Astrocyte (in vitro differentiated cells and primary cell): ENCODE measurements at regions not wholly inside any gene's neighbourhood (a gene's known extent, or its start where the extent isn't known, plus 50 kb on each side); places are given as distances from the start of the nearest gene placed in this dataset.

ENCODE experiments used
- DNase-seq: peaks from one replicate; pipeline ENCODE4 v3.0.0-alpha.2; 2010; ENCODE audit warnings: low read depth
- FAIRE-seq: peaks from 2 replicates; lab custom pipeline; 2011; peaks lifted over from hg19 to GRCh38; lab: Jason Lieb, UNC
- H2AFZ ChIP-seq: 2 replicates; pipeline ENCODE4 v1.6.0; 2012; ENCODE audit warnings: low read depth, low read length, inconsistent platforms
- H3K27ac ChIP-seq: 2 replicates; pipeline ENCODE4 v1.5.1; 2011; ENCODE audit warnings: low read depth, low read length, inconsistent platforms
- H3K27me3 ChIP-seq: 2 replicates; pipeline ENCODE4 v1.6.0; 2011; ENCODE audit warnings: low read length, inconsistent platforms; ENCODE audit not compliant: insufficient read depth
- H3K36me3 ChIP-seq: 2 replicates; pipeline ENCODE4 v1.5.1; 2011; ENCODE audit warnings: low read length, inconsistent platforms; ENCODE audit not compliant: insufficient read depth
- H3K4me1 ChIP-seq: 2 replicates; pipeline ENCODE4 v1.5.1; 2011; ENCODE audit warnings: low read length, inconsistent platforms; ENCODE audit not compliant: insufficient read depth
- H3K4me2 ChIP-seq: 2 replicates; pipeline ENCODE4 v1.6.0; 2012; ENCODE audit warnings: low read length, inconsistent platforms
- H3K4me3 ChIP-seq: 2 replicates; pipeline ENCODE4 v1.5.1; 2011; ENCODE audit warnings: low read depth, mild to moderate bottlenecking, low read length, inconsistent platforms; ENCODE audit not compliant: insufficient read depth
- H3K79me2 ChIP-seq: 2 replicates; pipeline ENCODE4 v1.6.0; 2012; ENCODE audit warnings: mild to moderate bottlenecking, low read length, inconsistent platforms; ENCODE audit not compliant: insufficient read depth
- H3K9ac ChIP-seq: 2 replicates; pipeline ENCODE4 v1.6.0; 2012; ENCODE audit warnings: mild to moderate bottlenecking, low read length, inconsistent platforms
- H3K9me3 ChIP-seq: 2 replicates; pipeline ENCODE4 v1.5.1; 2012; ENCODE audit warnings: low read depth, mild to moderate bottlenecking, low read length, inconsistent platforms; ENCODE audit not compliant: insufficient read depth
- H4K20me1 ChIP-seq: 2 replicates; pipeline ENCODE4 v1.6.0; 2012; ENCODE audit warnings: low read length, inconsistent platforms; ENCODE audit not compliant: insufficient read depth
- H3K27ac Mint-ChIP-seq: one replicate; pipeline ENCODE4 v1.8.0; 2021; ENCODE audit warnings: mild to moderate bottlenecking, mixed read lengths; ENCODE audit not compliant: unreplicated experiment
- H3K27me3 Mint-ChIP-seq: one replicate; pipeline ENCODE4 v1.8.0; 2021; ENCODE audit warnings: low read depth, mixed read lengths; ENCODE audit not compliant: unreplicated experiment
- H3K36me3 Mint-ChIP-seq: one replicate; pipeline ENCODE4 v1.8.0; 2021; ENCODE audit warnings: low read depth, mixed read lengths; ENCODE audit not compliant: unreplicated experiment
- H3K4me1 Mint-ChIP-seq: one replicate; pipeline ENCODE4 v1.8.0; 2021; ENCODE audit warnings: low read depth, mixed read lengths; ENCODE audit not compliant: unreplicated experiment
- H3K4me3 Mint-ChIP-seq: one replicate; pipeline ENCODE4 v1.8.0; 2021; ENCODE audit warnings: mild to moderate bottlenecking, moderate library complexity, mixed read lengths; ENCODE audit not compliant: unreplicated experiment
- H3K9me3 Mint-ChIP-seq: one replicate; pipeline ENCODE4 v1.8.0; 2021; ENCODE audit warnings: mild to moderate bottlenecking, mixed read lengths; ENCODE audit not compliant: unreplicated experiment
- EZH2 ChIP-seq: IDR thresholded peaks from 2 replicates; pipeline ENCODE4 v1.6.1; 2012; ENCODE audit warnings: mild to moderate bottlenecking, low read length, inconsistent platforms; ENCODE audit not compliant: insufficient read depth
- TF ChIP-seq, protein P1 (sequence below): IDR thresholded peaks from 2 replicates; pipeline ENCODE4 v1.5.1; 2011; ENCODE audit warnings: low read depth, mild to moderate bottlenecking, inconsistent platforms, low read length, moderate library complexity; ENCODE audit not compliant: insufficient read depth

DNA sequence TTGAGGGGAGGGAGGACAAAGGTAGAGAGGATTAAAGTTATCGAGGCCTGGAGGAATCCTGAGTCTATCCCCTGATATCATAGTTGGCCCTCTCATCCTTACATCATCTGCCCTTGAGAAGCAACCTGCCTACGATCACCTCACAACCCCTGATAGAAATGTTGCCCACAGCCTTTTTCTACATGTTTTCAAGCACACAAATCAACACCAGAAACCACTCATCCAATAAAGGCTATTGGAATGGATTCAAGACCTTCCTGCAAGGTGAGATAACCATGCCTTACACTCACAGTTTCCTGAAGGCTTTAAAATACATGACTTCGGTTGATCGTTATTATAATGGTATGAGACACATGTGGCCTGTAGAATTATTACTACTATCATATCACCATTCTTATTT lies 175.7 kb upstream of the EGLN3 start:
- Histone ChIP-seq H3K9ac (no peak overlapping the region), H3K79me2 (no peaks in the 10 kb centered on the region), H3K4me2 (no peak overlapping the region), H3K4me1 (no peaks in the 10 kb centered on the region), H3K27ac (no peak overlapping the region), H2AFZ (no peak overlapping the region), H3K9me3 (no peaks in the 10 kb centered on the region), H4K20me1 (no peaks in the 10 kb centered on the region), H3K4me3 (no peak overlapping the region), H3K36me3 (no peaks in the 10 kb centered on the region), H3K27me3 (peaks cover 3% of the 10 kb centered on the region)
- FAIRE-seq, result no peak
- H3K4me3 Mint-ChIP-seq, result no peak overlapping the region
- no peak for DNase-seq
- H3K36me3 Mint-ChIP-seq, result no peaks in the 10 kb centered on the region
- TF ChIP-seq, protein P1, sequence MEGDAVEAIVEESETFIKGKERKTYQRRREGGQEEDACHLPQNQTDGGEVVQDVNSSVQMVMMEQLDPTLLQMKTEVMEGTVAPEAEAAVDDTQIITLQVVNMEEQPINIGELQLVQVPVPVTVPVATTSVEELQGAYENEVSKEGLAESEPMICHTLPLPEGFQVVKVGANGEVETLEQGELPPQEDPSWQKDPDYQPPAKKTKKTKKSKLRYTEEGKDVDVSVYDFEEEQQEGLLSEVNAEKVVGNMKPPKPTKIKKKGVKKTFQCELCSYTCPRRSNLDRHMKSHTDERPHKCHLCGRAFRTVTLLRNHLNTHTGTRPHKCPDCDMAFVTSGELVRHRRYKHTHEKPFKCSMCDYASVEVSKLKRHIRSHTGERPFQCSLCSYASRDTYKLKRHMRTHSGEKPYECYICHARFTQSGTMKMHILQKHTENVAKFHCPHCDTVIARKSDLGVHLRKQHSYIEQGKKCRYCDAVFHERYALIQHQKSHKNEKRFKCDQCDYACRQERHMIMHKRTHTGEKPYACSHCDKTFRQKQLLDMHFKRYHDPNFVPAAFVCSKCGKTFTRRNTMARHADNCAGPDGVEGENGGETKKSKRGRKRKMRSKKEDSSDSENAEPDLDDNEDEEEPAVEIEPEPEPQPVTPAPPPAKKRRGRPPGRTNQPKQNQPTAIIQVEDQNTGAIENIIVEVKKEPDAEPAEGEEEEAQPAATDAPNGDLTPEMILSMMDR, result no peak
- no peak for TF ChIP-seq EZH2
- peaks cover 34% of the 10 kb centered on the region for H3K27me3 Mint-ChIP-seq
- H3K4me1 Mint-ChIP-seq, result peaks cover 3% of the 10 kb centered on the region
- H3K9me3 Mint-ChIP-seq, result no peaks in the 10 kb centered on the region
- no peak overlapping the region for H3K27ac Mint-ChIP-seq

- H3K27ac ChIP-seq, result no peak overlapping the region
- TF ChIP-seq, protein P1, result no peak
- no peak for TF ChIP-seq EZH2
- peaks cover 29% of the 10 kb centered on the region for H3K27me3 Mint-ChIP-seq
- no peaks in the 10 kb centered on the region for H3K4me1 Mint-ChIP-seq
- H3K9ac ChIP-seq, result no peak overlapping the region
- H3K9me3 ChIP-seq, result no peaks in the 10 kb centered on the region
- H3K36me3 Mint-ChIP-seq, result no peaks in the 10 kb centered on the region
- no peak overlapping the region for H2AFZ ChIP-seq
- DNase-seq (no peak), FAIRE-seq (no peak)
- H3K27me3 ChIP-seq, result peaks cover 3% of the 10 kb centered on the region
- no peak overlapping the region for H3K4me3 Mint-ChIP-seq
- no peaks in the 10 kb centered on the region for H3K36me3 ChIP-seq
- no peaks in the 10 kb centered on the region for H4K20me1 ChIP-seq
- H3K4me3 ChIP-seq, result no peak overlapping the region
- H3K27ac Mint-ChIP-seq, result no peak overlapping the region
- H3K9me3 Mint-ChIP-seq, result no peaks in the 10 kb centered on the region
- no peaks in the 10 kb centered on the region for H3K4me1 ChIP-seq
- H3K4me2 ChIP-seq, result no peak overlapping the region
- no peaks in the 10 kb centered on the region for H3K79me2 ChIP-seq
Measured at GRCh38 chr14:34124585-34124984, 173.7 kb upstream of the EGLN3 start.

- TF ChIP-seq, protein P1, result no peak
- no peak for TF ChIP-seq EZH2
- no peaks in the 10 kb centered on the region for H3K4me1 Mint-ChIP-seq
- Histone ChIP-seq H3K4me3 (no peak overlapping the region), H3K9ac (no peak overlapping the region), H3K4me2 (no peak overlapping the region), H3K79me2 (no peaks in the 10 kb centered on the region), H2AFZ (no peak overlapping the region), H3K27ac (no peak overlapping the region), H4K20me1 (no peaks in the 10 kb centered on the region), H3K9me3 (no peaks in the 10 kb centered on the region), H3K36me3 (no peaks in the 10 kb centered on the region), H3K4me1 (no peaks in the 10 kb centered on the region), H3K27me3 (peaks cover 3% of the 10 kb centered on the region)
- H3K4me3 Mint-ChIP-seq, result no peak overlapping the region
- H3K36me3 Mint-ChIP-seq, result no peaks in the 10 kb centered on the region
- DNase-seq (no peak), FAIRE-seq (no peak)
- no peaks in the 10 kb centered on the region for H3K9me3 Mint-ChIP-seq
- peaks cover 19% of the 10 kb centered on the region for H3K27me3 Mint-ChIP-seq
- H3K27ac Mint-ChIP-seq, result no peak overlapping the region
Measured at GRCh38 chr14:34122650-34123049, 171.8 kb upstream of the EGLN3 start.
